Gastroesophageal sphincter (tissue), 3 donors: ENCODE measurements at regions not wholly inside any gene's neighbourhood (a gene's known extent, or its start where the extent isn't known, plus 50 kb on each side); places are given as distances from the start of the nearest gene placed in this dataset.
A peak's percentile ranks its signal among the peaks of the same experiment; 100 is the strongest.

Experiments
- CTCF ChIP-seq, 4 experiments: fragments of 200-600 bp in 2 of 4; fragments of 450-650 bp in 2 of 4; sonication (generic) in 1 of 4; IDR thresholded peaks; one replicate each; pipeline ENCODE4 v1.5.1; 2017 to 2019; ENCODE audit warnings: antibody characterized with exemption in 4 of 4, mild to moderate bottlenecking in 2 of 4, moderate library complexity in 2 of 4
- EP300 ChIP-seq: sonication (generic); formaldehyde crosslinking; IDR thresholded peaks from one replicate; pipeline ENCODE4 v1.6.1; 2017; ENCODE audit warnings: antibody characterized with exemption, mild to moderate bottlenecking
- POLR2A ChIP-seq, 2 donors: fragments of 450-650 bp; IDR thresholded peaks; one replicate each; pipeline ENCODE4 v1.6.1; 2017; ENCODE audit warnings: antibody characterized with exemption in 2 of 2, mild to moderate bottlenecking in 2 of 2, moderate library complexity in 1 of 2
- POLR2AphosphoS5 ChIP-seq: sonication (generic); formaldehyde crosslinking; IDR thresholded peaks from one replicate; pipeline ENCODE4 v1.6.1; 2017; ENCODE audit warnings: antibody characterized with exemption

- TF ChIP-seq CTCF (IDR thresholded peaks at IDR 0.05) (no peak), POLR2A (IDR thresholded peaks at IDR 0.05) (no peak), POLR2AphosphoS5 (peak; percentile 82), EP300 (no peak)
Measured at GRCh38 chr7:45978010-45978681, 57.1 kb upstream of the IGFBP3 start.
